Type B pancreatic cell (in vitro differentiated cells): ENCODE measurements at regions not wholly inside any gene's neighbourhood (a gene's known extent, or its start where the extent isn't known, plus 50 kb on each side); places are given as distances from the start of the nearest gene placed in this dataset.

Experiments used
- DNase-seq: peaks from one replicate; pipeline ENCODE4 v3.0.0; 2021; ENCODE audit warnings: mixed read lengths; ENCODE audit not compliant: unreplicated experiment; ENCODE audit errors: extremely low spot score
- H3K27ac Mint-ChIP-seq: 2 replicates; pipeline ENCODE4 v1.8.0; 2021; ENCODE audit warnings: mild to moderate bottlenecking, mixed read lengths
- H3K27me3 Mint-ChIP-seq: 2 replicates; pipeline ENCODE4 v1.8.0; 2021; ENCODE audit warnings: mixed read lengths
- H3K36me3 Mint-ChIP-seq: 2 replicates; pipeline ENCODE4 v1.8.0; 2021; ENCODE audit warnings: mixed read lengths
- H3K4me1 Mint-ChIP-seq: one replicate; pipeline ENCODE4 v1.8.0; 2021; ENCODE audit warnings: mixed read lengths; ENCODE audit not compliant: unreplicated experiment
- H3K4me3 Mint-ChIP-seq: 2 replicates; pipeline ENCODE4 v1.8.0; 2021; ENCODE audit warnings: mild to moderate bottlenecking, mixed read lengths
- H3K9me3 Mint-ChIP-seq: 2 replicates; pipeline ENCODE4 v1.8.0; 2021; ENCODE audit warnings: mixed read lengths
- TF ChIP-seq, protein P1 (sequence below): fragments of 200-600 bp; sonication (generic); conservative IDR thresholded peaks from 2 replicates; pipeline ENCODE4 v1.5.0; 2021; ENCODE audit warnings: antibody characterized with exemption, mild to moderate bottlenecking

DNA sequence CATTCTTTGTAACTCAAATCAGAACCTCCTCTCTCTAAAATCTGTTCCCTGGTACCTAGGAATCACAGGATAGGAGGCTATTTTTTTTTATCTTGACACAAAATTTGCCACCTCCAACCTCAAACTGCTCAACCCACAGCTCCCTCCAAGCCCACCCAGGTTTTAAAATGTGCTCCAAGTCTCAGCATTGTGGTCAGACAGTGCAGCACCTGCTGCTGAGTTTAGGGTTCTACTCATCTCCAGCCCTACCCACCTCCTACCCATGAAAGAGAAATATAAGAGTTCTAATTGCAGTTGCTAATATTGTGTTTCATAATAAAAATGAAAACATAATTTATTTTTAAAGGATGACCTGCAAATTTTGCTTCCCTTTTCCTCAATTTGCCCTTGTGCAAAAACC is 496.5 kb downstream of the MAFB start:
- no peak for DNase-seq
- H3K4me3 Mint-ChIP-seq = no peak overlapping the region
- no peaks in the 10 kb centered on the region for H3K9me3 Mint-ChIP-seq
- H3K27ac Mint-ChIP-seq = no peak overlapping the region
- H3K36me3 Mint-ChIP-seq = no peaks in the 10 kb centered on the region
- H3K27me3 Mint-ChIP-seq = peaks cover 8% of the 10 kb centered on the region
- H3K4me1 Mint-ChIP-seq = no peaks in the 10 kb centered on the region
- TF ChIP-seq, protein P1, sequence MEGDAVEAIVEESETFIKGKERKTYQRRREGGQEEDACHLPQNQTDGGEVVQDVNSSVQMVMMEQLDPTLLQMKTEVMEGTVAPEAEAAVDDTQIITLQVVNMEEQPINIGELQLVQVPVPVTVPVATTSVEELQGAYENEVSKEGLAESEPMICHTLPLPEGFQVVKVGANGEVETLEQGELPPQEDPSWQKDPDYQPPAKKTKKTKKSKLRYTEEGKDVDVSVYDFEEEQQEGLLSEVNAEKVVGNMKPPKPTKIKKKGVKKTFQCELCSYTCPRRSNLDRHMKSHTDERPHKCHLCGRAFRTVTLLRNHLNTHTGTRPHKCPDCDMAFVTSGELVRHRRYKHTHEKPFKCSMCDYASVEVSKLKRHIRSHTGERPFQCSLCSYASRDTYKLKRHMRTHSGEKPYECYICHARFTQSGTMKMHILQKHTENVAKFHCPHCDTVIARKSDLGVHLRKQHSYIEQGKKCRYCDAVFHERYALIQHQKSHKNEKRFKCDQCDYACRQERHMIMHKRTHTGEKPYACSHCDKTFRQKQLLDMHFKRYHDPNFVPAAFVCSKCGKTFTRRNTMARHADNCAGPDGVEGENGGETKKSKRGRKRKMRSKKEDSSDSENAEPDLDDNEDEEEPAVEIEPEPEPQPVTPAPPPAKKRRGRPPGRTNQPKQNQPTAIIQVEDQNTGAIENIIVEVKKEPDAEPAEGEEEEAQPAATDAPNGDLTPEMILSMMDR = no peak

DNA sequence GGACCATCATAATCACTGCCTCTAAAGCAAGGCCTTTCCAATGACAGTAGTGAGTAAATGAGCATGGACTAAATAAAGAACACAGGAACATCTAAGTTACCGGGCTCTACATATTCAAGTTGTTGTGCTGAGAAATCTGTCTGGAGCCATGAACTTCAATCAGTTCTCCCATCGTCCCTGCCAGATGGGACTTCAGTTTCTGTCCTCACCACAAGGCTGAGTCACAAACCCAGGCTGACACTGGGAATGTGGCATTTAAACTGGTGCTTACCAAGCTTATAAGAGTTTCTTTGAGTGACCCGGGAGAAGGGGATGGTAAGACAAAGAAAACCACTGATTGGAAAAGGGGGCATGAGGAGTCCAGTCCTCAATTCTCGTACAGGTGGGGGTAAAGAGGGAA is 497.0 kb downstream of the MAFB start:
- H3K27ac Mint-ChIP-seq = no peak overlapping the region
- no peaks in the 10 kb centered on the region for H3K36me3 Mint-ChIP-seq
- H3K27me3 Mint-ChIP-seq = peaks cover 8% of the 10 kb centered on the region
- TF ChIP-seq, protein P1 = no peak
- no peak for DNase-seq
- H3K4me3 Mint-ChIP-seq = no peak overlapping the region
- H3K9me3 Mint-ChIP-seq = no peaks in the 10 kb centered on the region
- no peaks in the 10 kb centered on the region for H3K4me1 Mint-ChIP-seq

- no peaks in the 10 kb centered on the region for H3K36me3 Mint-ChIP-seq
- TF ChIP-seq, protein P1 = no peak
- DNase-seq = no peak
- H3K27ac Mint-ChIP-seq = no peak overlapping the region
- no peaks in the 10 kb centered on the region for H3K4me1 Mint-ChIP-seq
- H3K9me3 Mint-ChIP-seq = no peaks in the 10 kb centered on the region
- peaks cover 8% of the 10 kb centered on the region for H3K27me3 Mint-ChIP-seq
- H3K4me3 Mint-ChIP-seq = no peak overlapping the region
Observed at GRCh38 chr20:40191573-40191972, 497.5 kb downstream of the MAFB start.

DNA sequence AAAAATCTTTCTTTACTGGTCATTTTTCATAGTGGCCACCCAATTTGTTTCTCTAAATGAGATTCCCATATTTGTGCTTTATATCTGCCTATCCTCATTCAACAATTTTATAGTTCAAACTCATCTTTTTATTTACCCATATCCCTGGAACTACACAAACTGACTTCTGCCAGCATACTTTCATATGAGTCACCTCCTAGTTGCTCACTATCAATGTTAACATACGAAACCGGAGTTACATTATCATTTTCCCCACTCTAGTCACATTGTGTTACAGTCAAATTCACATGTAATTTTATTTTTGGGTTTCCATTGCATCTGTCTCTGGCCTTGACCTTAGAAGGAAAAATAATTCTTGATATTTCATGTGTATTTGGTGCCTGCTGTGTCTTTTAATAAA is 499.4 kb downstream of the MAFB start:
- no peak overlapping the region for H3K27ac Mint-ChIP-seq
- H3K4me3 Mint-ChIP-seq = no peak overlapping the region
- no peak for DNase-seq
- TF ChIP-seq, protein P1 = no peak
- H3K4me1 Mint-ChIP-seq = no peaks in the 10 kb centered on the region
- no peaks in the 10 kb centered on the region for H3K9me3 Mint-ChIP-seq
- no peaks in the 10 kb centered on the region for H3K36me3 Mint-ChIP-seq
- H3K27me3 Mint-ChIP-seq = peaks cover 8% of the 10 kb centered on the region

DNA sequence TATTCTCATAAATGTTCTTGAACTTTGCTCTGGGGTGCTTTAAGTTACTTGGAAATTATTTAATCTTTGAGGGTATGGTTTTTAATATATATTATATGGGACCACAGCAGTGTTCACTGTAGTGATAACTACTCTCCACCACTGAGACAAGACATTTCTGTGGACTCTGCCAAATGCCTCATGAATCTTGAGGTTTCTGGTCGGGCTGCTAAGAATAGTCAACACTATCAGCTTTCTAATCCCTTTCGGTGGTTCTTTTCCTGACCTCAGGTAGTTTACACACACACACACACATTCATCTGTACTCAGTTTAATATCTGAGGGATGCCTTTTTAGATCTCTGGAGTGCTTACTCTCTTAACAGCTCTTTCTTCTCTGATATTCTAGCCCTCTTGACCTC is 500.7 kb downstream of the MAFB start:
- Mint-ChIP-seq H3K36me3 (no peaks in the 10 kb centered on the region), H3K27ac (no peak overlapping the region), H3K9me3 (no peaks in the 10 kb centered on the region), H3K4me1 (peaks cover 3% of the 10 kb centered on the region), H3K27me3 (peaks cover 8% of the 10 kb centered on the region), H3K4me3 (no peak overlapping the region)
- TF ChIP-seq, protein P1 = no peak
- DNase-seq = no peak

DNA sequence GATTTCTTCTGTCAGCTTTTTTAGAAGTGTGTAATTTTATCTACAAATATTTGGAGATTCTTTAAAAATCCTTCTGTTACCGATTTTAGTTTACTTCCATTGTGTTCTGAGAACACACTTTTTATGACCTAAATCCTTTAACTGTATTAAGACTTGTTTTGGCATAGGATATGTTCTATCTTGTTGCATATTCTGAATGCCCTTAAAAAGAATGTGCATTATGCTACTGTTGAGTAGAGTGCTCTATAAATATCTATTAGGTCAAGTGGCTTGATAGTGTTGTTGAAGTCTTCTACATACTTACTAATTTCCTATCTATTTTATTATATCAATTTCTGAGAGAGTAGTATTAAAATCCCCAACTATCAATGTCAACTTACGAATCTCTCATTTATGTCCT is 502.2 kb downstream of the MAFB start:
- Mint-ChIP-seq H3K36me3 (no peaks in the 10 kb centered on the region), H3K9me3 (no peaks in the 10 kb centered on the region), H3K27ac (no peak overlapping the region), H3K4me1 (peaks cover 13% of the 10 kb centered on the region), H3K4me3 (no peak overlapping the region), H3K27me3 (peaks cover 8% of the 10 kb centered on the region)
- DNase-seq = no peak
- TF ChIP-seq, protein P1 = no peak
